RWPE2 (cell line): ENCODE measurements at regions not wholly inside any gene's neighbourhood (a gene's known extent, or its start where the extent isn't known, plus 50 kb on each side); places are given as distances from the start of the nearest gene placed in this dataset.

Experiments
- ATAC-seq: fragments of 200-7000 bp; cut with Tn5 transposase; 3 replicates; pipeline ENCODE4 v1.9.1; 2021; ENCODE audit warnings: low read depth
- DNase-seq: peaks from one replicate; pipeline ENCODE4 v3.0.0-alpha.2; 2020; ENCODE audit warnings: low spot score
- H3K27ac ChIP-seq: fragments of 450-650 bp; 2 replicates; pipeline ENCODE4 v1.5.1; 2017; ENCODE audit warnings: mild to moderate bottlenecking; ENCODE audit not compliant: poor library complexity, severe bottlenecking
- H3K27me3 ChIP-seq: fragments of 250-450 bp; sonication (Bioruptor Pico); 2 replicates; pipeline ENCODE4 v1.5.1; 2021; ENCODE audit warnings: mild to moderate bottlenecking, moderate library complexity; ENCODE audit not compliant: insufficient read depth, poor library complexity, severe bottlenecking
- H3K36me3 ChIP-seq: fragments of 250-450 bp; sonication (Bioruptor Pico); 2 replicates; pipeline ENCODE4 v1.5.1; 2020; ENCODE audit warnings: low read depth, mild to moderate bottlenecking, moderate library complexity
- H3K4me1 ChIP-seq: fragments of 250-450 bp; sonication (Bioruptor Pico); 2 replicates; pipeline ENCODE4 v1.5.1; 2021; ENCODE audit warnings: mild to moderate bottlenecking, moderate library complexity; ENCODE audit not compliant: insufficient read depth, poor library complexity, severe bottlenecking
- H3K4me3 ChIP-seq: fragments of 250-450 bp; sonication (Bioruptor Pico); 2 replicates; pipeline ENCODE4 v1.5.1; 2021; ENCODE audit warnings: mild to moderate bottlenecking, moderate library complexity; ENCODE audit not compliant: severe bottlenecking
- H3K9me3 ChIP-seq: fragments of 250-450 bp; sonication (Bioruptor Pico); 2 replicates; pipeline ENCODE4 v1.5.1; 2021; ENCODE audit warnings: mild to moderate bottlenecking, moderate library complexity; ENCODE audit not compliant: severe bottlenecking
- CTCF ChIP-seq: fragments of 450-650 bp; IDR thresholded peaks from one replicate; pipeline ENCODE4 v1.5.1; 2017; ENCODE audit warnings: mild to moderate bottlenecking, moderate library complexity; ENCODE audit not compliant: poor library complexity, severe bottlenecking

GRCh38 chr10:65754112-65754511, 1171.7 kb upstream of the LRRTM3 start:
- H3K9me3 ChIP-seq, result no peaks in the 10 kb centered on the region
- DNase-seq (no peak), ATAC-seq (no peak)
- peaks cover 6% of the 10 kb centered on the region for H3K4me1 ChIP-seq
- no peak overlapping the region for H3K27ac ChIP-seq
- no peaks in the 10 kb centered on the region for H3K27me3 ChIP-seq
- no peaks in the 10 kb centered on the region for H3K36me3 ChIP-seq
- H3K4me3 ChIP-seq, result no peak overlapping the region
- TF ChIP-seq CTCF, result no peak

GRCh38 chr10:65762311-65762710, 1163.5 kb upstream of the LRRTM3 start:
- Histone ChIP-seq H3K27ac (no peak overlapping the region), H3K4me1 (no peaks in the 10 kb centered on the region), H3K36me3 (no peaks in the 10 kb centered on the region), H3K4me3 (no peak overlapping the region), H3K27me3 (no peaks in the 10 kb centered on the region), H3K9me3 (peaks cover 2% of the 10 kb centered on the region)
- TF ChIP-seq CTCF, result no peak
- DNase-seq (no peak), ATAC-seq (no peak)

- no peak for DNase-seq
- no peak for TF ChIP-seq CTCF
- Histone ChIP-seq H3K27ac (no peak overlapping the region), H3K27me3 (no peaks in the 10 kb centered on the region), H3K4me3 (no peak overlapping the region), H3K9me3 (peaks cover 2% of the 10 kb centered on the region), H3K36me3 (no peaks in the 10 kb centered on the region), H3K4me1 (no peaks in the 10 kb centered on the region)
- ATAC-seq, result no peak
These were observed 1160.8 kb upstream of the LRRTM3 start for GRCh38 chr10:65765006-65765541.

- Histone ChIP-seq H3K27ac (no peak overlapping the region), H3K4me1 (no peaks in the 10 kb centered on the region), H3K36me3 (no peaks in the 10 kb centered on the region), H3K27me3 (no peaks in the 10 kb centered on the region), H3K4me3 (no peak overlapping the region), H3K9me3 (no peaks in the 10 kb centered on the region)
- DNase-seq (no peak), ATAC-seq (no peak)
- TF ChIP-seq CTCF, result no peak
These were observed 1156.0 kb upstream of the LRRTM3 start for GRCh38 chr10:65769828-65770227.

GRCh38 chr10:65778753-65779152, 1147.1 kb upstream of the LRRTM3 start:
- Histone ChIP-seq H3K9me3 (no peaks in the 10 kb centered on the region), H3K36me3 (no peaks in the 10 kb centered on the region), H3K4me3 (no peak overlapping the region), H3K4me1 (no peaks in the 10 kb centered on the region), H3K27me3 (no peaks in the 10 kb centered on the region), H3K27ac (no peak overlapping the region)
- DNase-seq (no peak), ATAC-seq (no peak)
- TF ChIP-seq CTCF, result no peak
